GM19043 (cell line): ENCODE measurements at regions not wholly inside any gene's neighbourhood (a gene's known extent, or its start where the extent isn't known, plus 50 kb on each side); places are given as distances from the start of the nearest gene placed in this dataset.

Experiments
- ATAC-seq: cut with Tn5 transposase; IDR thresholded peaks from one replicate; pipeline ENCODE4 v1.9.1; 2021; ENCODE audit warnings: low read depth; ENCODE audit not compliant: unreplicated experiment

- no peak for ATAC-seq
Measured at GRCh38 chr6:140597181-140597580, 1222.7 kb upstream of the CITED2 start.

GRCh38 chr6:140594806-140595128 lies 1220.3 kb upstream of the CITED2 start:
- no peak for ATAC-seq

DNA sequence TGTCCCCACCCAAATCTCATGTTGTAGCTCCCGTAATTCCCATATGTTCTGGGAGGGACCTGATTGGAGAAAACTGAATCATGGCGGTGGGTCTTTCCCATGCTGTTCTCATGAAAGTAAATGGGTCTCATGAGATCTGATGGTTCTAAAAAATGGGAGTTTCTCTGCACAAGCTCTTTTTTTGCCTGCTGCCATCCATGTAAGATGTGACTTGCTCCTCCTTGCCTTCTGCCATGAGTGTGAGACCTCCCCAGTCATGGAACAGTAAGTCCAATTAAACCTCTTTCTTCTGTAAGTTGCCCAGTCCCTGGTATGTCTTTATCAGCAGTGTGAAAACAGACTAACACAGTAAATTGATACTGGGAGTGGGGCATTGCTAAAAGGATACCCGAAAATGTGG lies 1218.4 kb upstream of the CITED2 start:
- no peak for ATAC-seq

GRCh38 chr6:140590641-140591040 lies 1216.2 kb upstream of the CITED2 start:
- ATAC-seq: no peak

DNA sequence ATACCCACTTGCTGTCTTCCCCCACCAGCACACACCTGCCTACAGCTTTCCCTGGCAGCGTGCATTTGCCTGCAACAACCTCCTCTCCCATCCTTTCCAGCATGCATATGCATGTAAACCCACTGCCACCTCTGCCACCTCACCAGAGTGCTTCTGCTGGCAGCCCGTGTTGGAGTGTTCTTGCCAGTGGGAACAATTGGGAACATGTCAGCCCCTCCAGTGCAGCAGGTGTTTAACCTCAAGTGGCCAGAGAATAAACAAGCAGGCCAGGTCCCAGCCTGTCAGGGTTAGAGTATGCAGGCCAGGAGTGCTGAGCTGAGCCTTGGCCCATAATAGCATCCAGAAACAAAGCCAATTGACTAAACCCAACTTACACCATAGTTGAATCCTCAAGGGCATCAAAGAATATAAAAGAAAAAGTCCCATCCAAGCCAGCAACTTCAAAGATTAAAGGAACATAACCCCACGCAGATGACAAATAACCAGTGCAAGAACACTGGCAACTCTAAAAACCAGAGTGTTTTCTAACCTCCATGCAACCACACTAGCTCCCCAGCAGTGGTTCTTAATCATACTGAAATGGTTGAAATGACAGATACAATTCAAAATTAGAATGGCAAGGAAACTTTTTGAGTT lies 1212.1 kb upstream of the CITED2 start:
- peak; percentile 78 for ATAC-seq

GRCh38 chr6:140581601-140582000 lies 1207.2 kb upstream of the CITED2 start:
- no peak for ATAC-seq

DNA sequence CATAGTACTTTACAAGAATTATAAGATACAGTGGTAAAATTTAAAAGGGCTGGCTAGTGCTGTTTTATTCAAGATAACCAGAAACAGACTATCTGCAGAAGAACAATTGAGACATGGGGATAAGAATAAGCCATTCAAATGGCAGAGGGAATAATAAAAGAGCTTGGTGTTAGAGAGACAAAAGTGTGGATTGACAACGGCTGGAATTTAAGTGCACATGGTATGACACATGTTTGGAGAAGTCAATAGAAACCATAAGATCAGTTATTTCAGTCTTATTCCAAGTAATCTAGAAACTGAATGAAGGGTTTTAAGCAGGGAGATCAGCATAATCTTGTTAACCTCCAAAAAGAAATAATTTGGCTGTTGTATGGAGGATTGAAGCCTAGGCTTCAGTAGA lies 1205.5 kb upstream of the CITED2 start:
- no peak for ATAC-seq

DNA sequence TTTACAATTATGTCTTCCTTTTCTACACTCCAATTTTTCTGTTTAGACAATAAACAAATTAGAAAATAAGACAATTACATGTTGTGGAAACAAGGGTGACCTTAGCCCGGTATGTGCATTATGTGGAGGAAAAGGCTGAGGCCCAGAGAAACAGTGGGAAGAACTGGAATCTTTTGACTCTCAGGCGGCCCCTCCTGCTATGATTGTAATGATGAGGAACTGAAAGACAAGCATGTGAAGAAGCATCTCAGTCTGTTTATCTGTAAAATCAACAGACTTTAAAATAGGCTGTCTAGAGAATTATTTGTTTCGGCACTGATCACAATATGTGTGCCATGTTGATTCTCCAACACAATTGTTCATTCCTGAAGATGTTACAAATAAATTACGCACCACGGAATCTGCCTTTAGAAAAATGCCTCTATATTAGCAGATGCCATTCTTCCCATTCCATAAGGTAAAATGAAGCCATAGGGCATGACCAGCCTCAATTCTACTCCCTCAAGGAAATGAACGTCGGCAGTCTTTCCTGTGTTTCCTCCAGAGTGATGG lies 1201.6 kb upstream of the CITED2 start:
- no peak for ATAC-seq

- ATAC-seq: no peak
Measured at GRCh38 chr6:140572867-140573266, 1198.4 kb upstream of the CITED2 start.

DNA sequence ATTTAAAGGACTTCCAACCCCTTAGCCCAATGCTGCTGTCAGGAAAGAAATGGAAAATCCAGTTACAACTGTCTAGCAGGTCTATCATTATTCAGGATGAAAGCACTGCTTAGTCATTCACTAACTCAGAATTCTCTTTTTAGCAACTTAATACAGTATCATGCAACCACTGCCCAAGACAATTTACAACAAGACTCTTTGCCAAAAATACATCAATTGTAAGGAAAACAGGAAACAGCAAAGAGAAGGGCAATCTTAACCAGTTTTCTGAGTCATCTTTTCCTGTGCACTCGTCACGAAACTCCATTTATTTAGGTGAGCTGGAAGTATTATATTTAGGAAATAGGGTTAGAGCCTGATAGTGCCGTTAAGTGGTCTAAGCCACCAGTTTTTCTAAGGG lies 1197.7 kb upstream of the CITED2 start:
- ATAC-seq: no peak

GRCh38 chr6:140571145-140571544 lies 1196.7 kb upstream of the CITED2 start:
- no peak for ATAC-seq

DNA sequence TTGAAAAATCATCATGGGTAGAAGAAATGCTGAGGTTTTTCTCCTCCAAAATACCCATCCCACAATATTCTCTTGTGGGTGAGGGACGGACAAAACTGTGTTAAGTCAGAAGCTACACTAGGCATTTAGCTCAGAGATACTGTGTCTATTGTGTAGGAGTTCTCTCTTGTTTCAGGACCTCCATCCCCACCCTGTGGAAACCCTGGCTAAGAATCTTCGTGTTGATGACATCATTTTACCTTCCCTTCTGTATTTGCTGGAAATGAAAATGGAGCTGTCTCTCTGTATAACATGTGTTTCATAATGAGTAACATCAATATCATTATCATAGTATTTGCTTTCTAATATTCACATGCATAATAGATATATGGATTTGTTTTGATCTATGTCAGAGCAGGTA lies 1193.0 kb upstream of the CITED2 start:
- ATAC-seq: no peak

DNA sequence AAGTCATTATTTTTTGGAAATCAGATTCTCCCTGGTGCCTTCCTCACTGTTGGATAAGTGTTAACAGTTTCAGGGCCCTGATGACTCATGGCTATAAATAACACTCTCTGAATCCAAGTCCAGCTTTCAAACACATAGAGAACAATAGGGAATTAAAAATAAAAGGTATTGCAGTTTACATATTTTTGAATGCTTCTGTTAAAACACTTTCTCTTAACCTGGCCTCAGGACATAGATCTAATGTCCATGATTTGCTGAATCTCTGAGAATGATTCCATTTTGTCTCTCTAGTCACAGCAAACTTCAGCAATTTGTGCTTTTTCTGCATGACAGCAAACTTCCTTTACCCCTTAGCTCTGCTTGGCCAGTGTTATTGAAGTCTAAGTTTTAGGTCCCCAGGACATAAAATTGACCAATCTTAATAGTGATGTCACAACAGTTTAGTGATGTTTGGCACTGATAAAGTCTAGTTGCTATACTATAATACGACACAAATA lies 1192.4 kb upstream of the CITED2 start:
- no peak for ATAC-seq

DNA sequence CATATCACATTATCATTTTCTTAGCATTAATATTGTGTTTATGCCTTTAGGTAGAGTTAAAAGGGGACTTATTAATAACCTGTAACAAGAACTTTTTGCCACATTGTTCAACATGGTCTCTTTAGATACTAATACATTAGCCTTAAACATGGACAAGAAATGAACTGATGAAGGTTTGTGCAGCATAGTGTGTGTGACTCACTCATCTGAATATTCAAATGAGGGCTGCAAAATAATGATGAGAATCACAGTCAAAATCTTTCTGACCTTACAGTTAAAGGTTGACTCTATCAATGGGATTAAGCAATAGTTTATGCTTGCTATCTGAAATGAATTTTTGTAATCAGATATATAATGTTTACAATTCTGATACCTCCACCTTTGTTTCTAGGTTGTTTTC lies 1189.3 kb upstream of the CITED2 start:
- ATAC-seq: no peak

GRCh38 chr6:140561701-140562100 lies 1187.3 kb upstream of the CITED2 start:
- no peak for ATAC-seq

- no peak for ATAC-seq
Measured at GRCh38 chr6:140560671-140561070, 1186.2 kb upstream of the CITED2 start.

DNA sequence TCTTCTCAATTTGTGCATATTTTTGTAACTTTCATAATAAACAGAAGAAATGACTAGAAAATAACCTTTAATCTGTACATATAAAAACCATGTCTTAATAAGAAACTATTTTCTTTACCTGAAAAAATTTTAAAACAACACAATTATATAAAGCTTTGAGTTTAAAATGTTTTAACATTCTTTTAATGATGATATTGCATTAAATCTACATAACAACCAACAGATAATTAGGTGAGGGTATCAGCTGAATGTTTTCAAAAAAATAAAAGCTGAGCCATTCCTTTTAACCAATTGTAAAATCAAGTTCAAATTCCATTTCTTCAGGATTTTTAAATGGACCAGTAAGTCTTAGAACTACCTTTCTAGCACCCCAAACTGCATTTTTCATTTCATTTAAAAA lies 1185.0 kb upstream of the CITED2 start:
- no peak for ATAC-seq

- no peak for ATAC-seq
Measured at GRCh38 chr6:140554421-140554820, 1180.0 kb upstream of the CITED2 start.

DNA sequence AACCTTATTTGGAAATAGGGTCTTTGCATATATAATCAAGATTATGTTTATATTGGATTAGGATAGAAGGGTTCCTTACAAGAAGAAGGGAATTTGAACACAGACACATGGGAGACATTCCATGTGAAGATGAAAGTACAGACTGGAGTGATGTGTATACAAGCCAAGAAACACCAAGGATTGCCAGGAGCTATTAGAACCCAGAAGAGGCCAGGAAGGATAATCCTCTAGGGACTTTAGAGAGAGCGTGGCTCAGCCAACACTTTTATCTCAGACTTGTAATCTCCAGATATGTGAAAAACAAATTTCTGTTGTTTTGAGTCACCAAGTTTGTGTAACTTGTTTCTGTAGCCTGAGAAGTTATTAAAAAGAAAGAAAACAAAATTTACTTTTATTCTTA lies 1173.9 kb upstream of the CITED2 start:
- ATAC-seq: no peak

- ATAC-seq: no peak
Measured at GRCh38 chr6:140546640-140547039, 1172.2 kb upstream of the CITED2 start.

- ATAC-seq: no peak
Measured at GRCh38 chr6:140544431-140544830, 1170.0 kb upstream of the CITED2 start.

- no peak for ATAC-seq
Measured at GRCh38 chr6:140542863-140543262, 1168.4 kb upstream of the CITED2 start.

GRCh38 chr6:140541288-140541687 lies 1166.8 kb upstream of the CITED2 start:
- no peak for ATAC-seq
